Mesenchymal stem cell (in vitro differentiated cells and primary cell): ENCODE measurements at regions not wholly inside any gene's neighbourhood (a gene's known extent, or its start where the extent isn't known, plus 50 kb on each side); places are given as distances from the start of the nearest gene placed in this dataset.
"Not testable (repeated sequence)": the region's sequence is repeated elsewhere in the genome, so short reads cannot be mapped to it uniquely, and the experiment has no call there.

Experiments used
- DNase-seq: peaks from one replicate; pipeline ENCODE4 v3.0.0-alpha.2; 2013
- H2AFZ ChIP-seq: one replicate; pipeline ENCODE4 v1.6.1; 2013; ENCODE audit warnings: low read depth, mild to moderate bottlenecking, control low read depth, inconsistent platforms, low read length, moderate library complexity
- H2AK5ac ChIP-seq: 2 replicates; pipeline ENCODE4 v1.6.1; 2013; ENCODE audit warnings: low read length, moderate library complexity, mild to moderate bottlenecking, inconsistent platforms; ENCODE audit not compliant: severe bottlenecking
- H2BK120ac ChIP-seq: one replicate; pipeline ENCODE4 v1.6.1; 2013; ENCODE audit warnings: low read depth, mild to moderate bottlenecking, inconsistent platforms, low read length, moderate library complexity
- H2BK12ac ChIP-seq, 2 experiments: one replicate each; pipeline ENCODE4 v1.6.1; 2013; ENCODE audit warnings: inconsistent platforms in 2 of 2, low read length in 2 of 2, mild to moderate bottlenecking in 2 of 2, moderate library complexity in 2 of 2, control low read depth in 1 of 2
- H2BK15ac ChIP-seq: one replicate; pipeline ENCODE4 v1.6.1; 2013; ENCODE audit warnings: mild to moderate bottlenecking, low read depth, inconsistent platforms; ENCODE audit not compliant: poor library complexity, severe bottlenecking
- H2BK5ac ChIP-seq: 2 replicates; pipeline ENCODE4 v1.6.1; 2013; ENCODE audit warnings: low read depth, mild to moderate bottlenecking, low read length, control low read depth, inconsistent platforms; ENCODE audit not compliant: poor library complexity, severe bottlenecking
- H3K14ac ChIP-seq, 2 experiments: one replicate each; pipeline ENCODE4 v1.6.1; 2013; ENCODE audit warnings: inconsistent platforms in 2 of 2, low read length in 2 of 2, control low read depth in 1 of 2, mild to moderate bottlenecking in 1 of 2, moderate library complexity in 1 of 2
- H3K18ac ChIP-seq, 2 experiments: one replicate each; pipeline ENCODE4 v1.6.1; 2013; ENCODE audit warnings: inconsistent platforms in 2 of 2, low read length in 2 of 2, control low read depth in 1 of 2, low read depth in 1 of 2, mild to moderate bottlenecking in 1 of 2
- H3K23ac ChIP-seq, 2 experiments: one replicate each; pipeline ENCODE4 v1.6.1; 2013; ENCODE audit warnings: inconsistent platforms in 2 of 2, low read length in 2 of 2, mild to moderate bottlenecking in 2 of 2, moderate library complexity in 2 of 2, control low read depth in 1 of 2
- H3K27ac ChIP-seq: 2 replicates; pipeline ENCODE4 v1.5.1; 2013; ENCODE audit warnings: mild to moderate bottlenecking, moderate library complexity, low read length, control low read depth, inconsistent platforms; ENCODE audit not compliant: poor library complexity, severe bottlenecking
- H3K27me3 ChIP-seq, 2 experiments: 2 replicates each; pipeline versions ENCODE4 v1.6.1 to v1.7.0; 2013; ENCODE audit warnings: low read length in 2 of 2, mild to moderate bottlenecking in 2 of 2, moderate library complexity in 2 of 2, control low read depth in 1 of 2, inconsistent platforms in 1 of 2; ENCODE audit not compliant: control insufficient read depth in 1 of 2, insufficient read depth in 1 of 2
- H3K36me3 ChIP-seq, 2 experiments: 2 replicates each; pipeline versions ENCODE4 v1.6.1 to v1.7.0; 2013; ENCODE audit warnings: low read length in 2 of 2, control low read depth in 1 of 2, inconsistent platforms in 1 of 2, low read depth in 1 of 2, mild to moderate bottlenecking in 1 of 2; ENCODE audit not compliant: insufficient read depth in 2 of 2, control insufficient read depth in 1 of 2
- H3K4ac ChIP-seq, 2 experiments: one replicate each; pipeline ENCODE4 v1.6.1; 2013; ENCODE audit warnings: inconsistent platforms in 2 of 2, low read length in 2 of 2, mild to moderate bottlenecking in 2 of 2, moderate library complexity in 2 of 2, control low read depth in 1 of 2, low read depth in 1 of 2
- H3K4me1 ChIP-seq: 2 replicates; pipeline ENCODE4 v1.6.1; 2013; ENCODE audit warnings: low read depth, low read length, control low read depth; ENCODE audit not compliant: control insufficient read depth, insufficient read depth
- H3K4me2 ChIP-seq: 2 replicates; pipeline ENCODE4 v1.6.1; 2013; ENCODE audit warnings: low read length, mild to moderate bottlenecking, inconsistent platforms; ENCODE audit not compliant: poor library complexity, severe bottlenecking
- H3K4me3 ChIP-seq, 2 experiments: 2 replicates each; pipeline versions ENCODE4 v1.5.1 to v1.7.0; 2013; ENCODE audit warnings: low read length in 2 of 2, mild to moderate bottlenecking in 2 of 2, control low read depth in 1 of 2, low read depth in 1 of 2; ENCODE audit not compliant: insufficient read depth in 1 of 2
- H3K79me1 ChIP-seq: replicated peaks from 2 replicates; pipeline ENCODE4 v1.6.1; 2013; ENCODE audit warnings: mild to moderate bottlenecking, control low read depth, low read length, inconsistent platforms; ENCODE audit not compliant: poor library complexity, severe bottlenecking
- H3K9ac ChIP-seq: 2 replicates; pipeline ENCODE4 v1.7.0; 2013; ENCODE audit warnings: mild to moderate bottlenecking, low read length, moderate library complexity
- H3K9me3 ChIP-seq: 2 replicates; pipeline ENCODE4 v1.7.0; 2013; ENCODE audit warnings: mild to moderate bottlenecking, low read length; ENCODE audit not compliant: control insufficient read depth
- H4K8ac ChIP-seq: one replicate; pipeline ENCODE4 v1.6.1; 2013; ENCODE audit warnings: inconsistent platforms, mild to moderate bottlenecking, low read length, moderate library complexity
- H4K91ac ChIP-seq: one replicate; pipeline ENCODE4 v1.6.1; 2013; ENCODE audit warnings: mild to moderate bottlenecking, low read length, inconsistent platforms
- WGBS: methylation state at CpG from one replicate; pipeline ENCODE4 v1.1.7; 2013; ENCODE audit warnings: mixed read lengths; 5-methylcytosine and 5-hydroxymethylcytosine counted together

GRCh38 chr14:104406831-104407230 lies 172.7 kb upstream of the C14orf180 start:
- no peak overlapping the region for H2AK5ac ChIP-seq

GRCh38 chr14:104416383-104416782 lies 163.2 kb upstream of the C14orf180 start:
- H3K9ac ChIP-seq, result no peak overlapping the region
- no peaks in the 10 kb centered on the region for H3K79me1 ChIP-seq
- H3K14ac ChIP-seq, result no peak overlapping the region
- H4K91ac ChIP-seq, result no peak overlapping the region
- no peaks in the 10 kb centered on the region for H3K4me1 ChIP-seq
- H2AK5ac ChIP-seq, result no peak overlapping the region
- no peak overlapping the region for H3K18ac ChIP-seq
- H3K23ac ChIP-seq, result no peak overlapping the region
- no peak overlapping the region for H3K27ac ChIP-seq
- H3K9me3 ChIP-seq, result no peaks in the 10 kb centered on the region
- no peak overlapping the region for H2BK15ac ChIP-seq
- H3K4me3 ChIP-seq, result no peak overlapping the region
- H2BK5ac ChIP-seq, result no peak overlapping the region
- H2AFZ ChIP-seq, result no peak overlapping the region
- WGBS, result 55% methylated on average over 1 of the region's 1 CpG
- H3K4me2 ChIP-seq, result no peak overlapping the region
- no peak overlapping the region for H4K8ac ChIP-seq
- DNase-seq, result no peak
- H2BK12ac ChIP-seq, result no peak overlapping the region
- H3K27me3 ChIP-seq, result no peaks in the 10 kb centered on the region
- H3K36me3 ChIP-seq, result no peaks in the 10 kb centered on the region
- no peak overlapping the region for H3K4ac ChIP-seq
- no peak overlapping the region for H2BK120ac ChIP-seq

More at GRCh38 chr14:104406831-104407230, 172.7 kb upstream of the C14orf180 start:
- H3K4me2 ChIP-seq, result no peak overlapping the region
- no peak overlapping the region for H2BK120ac ChIP-seq
- peaks cover 7% of the 10 kb centered on the region for H3K9me3 ChIP-seq
- no peak overlapping the region for H3K23ac ChIP-seq
- H3K79me1 ChIP-seq, result no peaks in the 10 kb centered on the region
- H3K36me3 ChIP-seq, result peaks cover 0 to 2% of the 10 kb centered on the region in 2 experiments
- no peak for DNase-seq
- no peak overlapping the region for H4K8ac ChIP-seq
- WGBS, result 77% methylated on average over 5 of the region's 5 CpGs
- H3K4me1 ChIP-seq, result no peaks in the 10 kb centered on the region
- no peak overlapping the region for H2BK15ac ChIP-seq
- no peak overlapping the region for H2BK5ac ChIP-seq
- H2BK12ac ChIP-seq, result no peak overlapping the region
- H3K27ac ChIP-seq, result no peak overlapping the region
- no peak overlapping the region for H2AFZ ChIP-seq
- no peak overlapping the region for H3K9ac ChIP-seq
- no peak overlapping the region for H3K4me3 ChIP-seq
- H3K27me3 ChIP-seq, result no peaks in the 10 kb centered on the region
- no peak overlapping the region for H4K91ac ChIP-seq
- H3K18ac ChIP-seq, result no peak overlapping the region
- H3K4ac ChIP-seq, result no peak overlapping the region
- no peak overlapping the region for H3K14ac ChIP-seq

GRCh38 chr14:104419865-104420505 lies 159.6 kb upstream of the C14orf180 start:
- H2AK5ac ChIP-seq, result no peak overlapping the region

GRCh38 chr14:104420523-104420922 lies 159.0 kb upstream of the C14orf180 start:
- not testable (repeated sequence) for H3K79me1 ChIP-seq, H3K27ac ChIP-seq, H3K9me3 ChIP-seq, H2AFZ ChIP-seq, H3K4ac ChIP-seq, DNase-seq, H3K14ac ChIP-seq, H2AK5ac ChIP-seq, H3K18ac ChIP-seq, H3K36me3 ChIP-seq, H4K91ac ChIP-seq, H3K4me1 ChIP-seq, H2BK5ac ChIP-seq, H2BK15ac ChIP-seq, H2BK120ac ChIP-seq, H3K4me2 ChIP-seq, H3K4me3 ChIP-seq, H4K8ac ChIP-seq, H3K9ac ChIP-seq, H2BK12ac ChIP-seq, H3K23ac ChIP-seq
- WGBS, result 44% methylated on average over 2 of the region's 3 CpGs
- H3K27me3 ChIP-seq, result peaks cover 0 to 24% of the 10 kb centered on the region in 2 experiments

More at GRCh38 chr14:104419865-104420505, 159.6 kb upstream of the C14orf180 start:
- WGBS, result 56% methylated on average over 5 of the region's 6 CpGs
- no peak for DNase-seq
- Histone ChIP-seq H3K4me3 (no peak overlapping the region), H3K36me3 (no peaks in the 10 kb centered on the region), H2AFZ (no peak overlapping the region), H2BK15ac (no peak overlapping the region), H2BK12ac (no peak overlapping the region), H3K9ac (no peak overlapping the region), H3K4me1 (no peaks in the 10 kb centered on the region), H4K8ac (no peak overlapping the region), H3K4me2 (no peak overlapping the region), H3K4ac (no peak overlapping the region), H3K27me3 (peaks cover 0 to 24% of the 10 kb centered on the region in 2 experiments), H3K23ac (no peak overlapping the region), H2BK120ac (no peak overlapping the region), H3K14ac (no peak overlapping the region), H3K27ac (no peak overlapping the region), H3K79me1 (no peaks in the 10 kb centered on the region), H2BK5ac (no peak overlapping the region), H4K91ac (no peak overlapping the region), H3K9me3 (no peaks in the 10 kb centered on the region), H3K18ac (no peak overlapping the region)
